Right renal pelvis (tissue), 4 donors: ENCODE measurements at regions not wholly inside any gene's neighbourhood (a gene's known extent, or its start where the extent isn't known, plus 50 kb on each side); places are given as distances from the start of the nearest gene placed in this dataset.

Experiments
- DNase-seq, 4 donors: peaks; one replicate each; pipeline ENCODE4 v3.0.0-alpha.2; 2013; ENCODE audit warnings: low read depth in 4 of 4, low spot score in 3 of 4, missing footprints in 1 of 4

GRCh38 chr15:87317900-87318299, 938.6 kb downstream of the NTRK3 start:
- no peak for DNase-seq

GRCh38 chr15:87312221-87312620, 944.3 kb downstream of the NTRK3 start:
- no peak for DNase-seq

- DNase-seq = no peak
These were observed 956.4 kb downstream of the NTRK3 start for GRCh38 chr15:87300146-87300545.

GRCh38 chr15:87294854-87295253, 961.7 kb downstream of the NTRK3 start:
- DNase-seq = no peak

GRCh38 chr15:87293031-87293430, 963.5 kb downstream of the NTRK3 start:
- DNase-seq = no peak

- DNase-seq = no peak
These were observed 969.4 kb downstream of the NTRK3 start for GRCh38 chr15:87287156-87287555.

GRCh38 chr15:87269566-87269965, 987.0 kb downstream of the NTRK3 start:
- no peak for DNase-seq

GRCh38 chr15:87268675-87269074, 987.9 kb downstream of the NTRK3 start:
- DNase-seq = no peak

- no peak for DNase-seq
These were observed 988.7 kb downstream of the NTRK3 start for GRCh38 chr15:87267798-87268197.

GRCh38 chr15:87263871-87264270, 992.7 kb downstream of the NTRK3 start:
- DNase-seq = no peak

- DNase-seq = no peak
These were observed 993.2 kb downstream of the NTRK3 start for GRCh38 chr15:87263296-87263695.

GRCh38 chr15:87245592-87245991, 1010.9 kb downstream of the NTRK3 start:
- no peak for DNase-seq

GRCh38 chr15:87243474-87243873, 1013.1 kb downstream of the NTRK3 start:
- DNase-seq = no peak

- no peak for DNase-seq
These were observed 1016.8 kb downstream of the NTRK3 start for GRCh38 chr15:87239582-87240230.

- no peak for DNase-seq
These were observed 1018.0 kb downstream of the NTRK3 start for GRCh38 chr15:87238451-87239068.

- DNase-seq = no peak
These were observed 1028.1 kb downstream of the NTRK3 start for GRCh38 chr15:87228460-87228859.

- no peak for DNase-seq
These were observed 1028.7 kb downstream of the NTRK3 start for GRCh38 chr15:87227846-87228245.

- DNase-seq = no peak
These were observed 1031.1 kb downstream of the NTRK3 start for GRCh38 chr15:87225436-87225835.

GRCh38 chr15:87224404-87224803, 1032.1 kb downstream of the NTRK3 start:
- DNase-seq = no peak

GRCh38 chr15:87219650-87220615, 1036.6 kb downstream of the NTRK3 start:
- no peak for DNase-seq

- DNase-seq = no peak
These were observed 1041.4 kb downstream of the NTRK3 start for GRCh38 chr15:87215100-87215499.
